ENCODE measurements at regions not wholly inside any gene's neighbourhood (a gene's known extent, or its start where the extent isn't known, plus 50 kb on each side); places are given as distances from the start of the nearest gene placed in this dataset.

DNA sequence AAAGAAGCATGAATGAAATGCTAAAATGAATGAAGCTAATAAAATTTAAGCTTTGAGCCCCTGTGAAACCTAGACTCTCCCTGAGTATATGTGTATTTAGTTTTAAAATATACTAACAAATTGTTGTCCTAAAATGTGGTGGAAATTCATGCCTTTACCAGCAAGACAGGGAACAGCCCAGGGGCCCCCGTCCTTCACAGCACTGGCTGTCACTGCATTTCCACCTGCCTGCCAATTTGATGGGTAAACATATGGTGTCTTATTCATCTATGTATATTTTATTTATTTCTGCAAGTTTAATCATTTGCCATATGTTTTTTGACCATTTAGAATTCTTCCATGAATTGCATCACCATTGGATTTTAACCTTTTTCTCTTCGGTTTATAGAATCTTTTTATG, 463.7 kb upstream of the NBEA start:
- no peak for TF ChIP-seq POLR2A (IDR thresholded peaks at IDR 0.05)
- TF ChIP-seq, protein P1, sequence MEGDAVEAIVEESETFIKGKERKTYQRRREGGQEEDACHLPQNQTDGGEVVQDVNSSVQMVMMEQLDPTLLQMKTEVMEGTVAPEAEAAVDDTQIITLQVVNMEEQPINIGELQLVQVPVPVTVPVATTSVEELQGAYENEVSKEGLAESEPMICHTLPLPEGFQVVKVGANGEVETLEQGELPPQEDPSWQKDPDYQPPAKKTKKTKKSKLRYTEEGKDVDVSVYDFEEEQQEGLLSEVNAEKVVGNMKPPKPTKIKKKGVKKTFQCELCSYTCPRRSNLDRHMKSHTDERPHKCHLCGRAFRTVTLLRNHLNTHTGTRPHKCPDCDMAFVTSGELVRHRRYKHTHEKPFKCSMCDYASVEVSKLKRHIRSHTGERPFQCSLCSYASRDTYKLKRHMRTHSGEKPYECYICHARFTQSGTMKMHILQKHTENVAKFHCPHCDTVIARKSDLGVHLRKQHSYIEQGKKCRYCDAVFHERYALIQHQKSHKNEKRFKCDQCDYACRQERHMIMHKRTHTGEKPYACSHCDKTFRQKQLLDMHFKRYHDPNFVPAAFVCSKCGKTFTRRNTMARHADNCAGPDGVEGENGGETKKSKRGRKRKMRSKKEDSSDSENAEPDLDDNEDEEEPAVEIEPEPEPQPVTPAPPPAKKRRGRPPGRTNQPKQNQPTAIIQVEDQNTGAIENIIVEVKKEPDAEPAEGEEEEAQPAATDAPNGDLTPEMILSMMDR (IDR thresholded peaks at IDR 0.05 in 8 of 11, conservative IDR thresholded peaks at IDR 0.05 in 3 of 11): no peak

Measured in spleen (tissue), 7 donors.